ENCODE measurements at regions not wholly inside any gene's neighbourhood (a gene's known extent, or its start where the extent isn't known, plus 50 kb on each side); places are given as distances from the start of the nearest gene placed in this dataset.

DNA sequence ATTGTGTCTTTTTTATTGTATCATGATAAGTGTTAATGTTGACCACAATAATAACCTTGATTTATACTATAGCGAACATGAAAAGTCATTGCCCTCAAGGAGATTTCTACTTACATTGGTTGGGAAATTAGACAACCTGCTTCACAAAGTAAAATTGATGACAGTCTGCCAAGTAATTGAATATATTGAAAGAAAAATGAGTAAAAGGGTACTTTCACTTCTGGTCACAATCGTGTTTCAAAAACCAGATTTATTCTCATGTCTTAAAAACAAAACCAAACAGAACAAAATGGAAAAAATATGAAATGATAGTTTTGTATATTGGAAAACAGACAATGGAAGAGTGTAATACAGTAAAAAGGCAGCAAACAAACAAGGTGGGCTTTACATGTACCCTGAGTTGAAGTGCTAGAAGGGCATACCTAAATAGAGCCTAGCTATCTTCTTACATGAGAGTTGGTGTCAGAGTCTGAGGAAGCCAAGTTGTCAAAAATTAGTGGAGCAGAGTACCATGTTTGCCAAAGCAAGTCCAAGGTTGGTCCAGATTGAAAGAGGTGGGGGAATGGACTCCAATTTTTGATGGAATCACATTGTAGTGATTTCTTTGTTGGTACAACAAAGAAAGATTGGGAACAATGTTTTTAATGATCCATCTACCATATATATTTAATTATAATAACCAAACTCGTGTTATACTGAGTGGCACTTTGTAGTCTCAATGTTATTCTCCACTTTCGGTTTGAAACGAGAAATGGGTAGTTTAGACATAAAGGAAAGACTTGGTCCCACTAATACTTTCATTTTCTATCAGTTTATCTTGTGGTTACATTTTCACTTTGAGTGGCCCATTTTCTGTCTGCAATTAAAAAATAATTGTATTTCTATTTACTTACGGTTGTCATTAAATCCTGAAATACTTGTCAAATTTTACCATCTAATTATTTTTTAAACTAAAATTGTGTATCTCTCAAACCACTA, 775.6 kb downstream of the STIM2 start:
- TF ChIP-seq SP1 (IDR thresholded peaks at IDR 0.05): no peak
- TF ChIP-seq BHLHE40 (IDR thresholded peaks at IDR 0.05; ENCODE audit: borderline replicate concordance): no peak

Data from HEK293T (cell line).